ENCODE measurements at regions not wholly inside any gene's neighbourhood (a gene's known extent, or its start where the extent isn't known, plus 50 kb on each side); places are given as distances from the start of the nearest gene placed in this dataset.

DNA sequence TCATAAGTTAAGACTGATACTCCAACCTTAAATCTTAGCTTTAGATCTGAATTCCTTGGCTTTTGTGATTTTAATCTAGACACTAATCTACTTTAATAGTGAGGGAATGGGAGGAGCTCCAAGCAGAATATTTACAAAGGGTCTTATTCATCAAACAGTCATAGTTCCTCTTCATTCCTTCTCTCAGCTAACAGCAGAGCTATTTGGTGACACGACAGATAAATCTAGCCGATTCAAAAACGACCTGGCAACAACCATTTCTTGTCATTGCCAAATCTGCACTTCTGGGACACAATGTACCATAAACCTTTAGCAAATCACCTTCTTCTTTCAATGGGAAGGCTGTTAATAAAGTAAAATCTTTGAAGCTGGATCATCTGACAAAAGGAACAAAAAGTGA lies 52.8 kb upstream of the FOXD3 start:
- H3K4me3 ChIP-seq, result no peak overlapping the region
- 31 to 48% (median 38%) methylated on average over 3 of the region's 3 CpGs for WGBS, 5 donors

More for the DNA sequence above, 52.8 kb upstream of the FOXD3 start:
- no peak overlapping the region for H3K27ac ChIP-seq
- peaks cover 0 to 14% (median 0%) of the 10 kb centered on the region in 3 donors for H3K27me3 ChIP-seq
- H3K36me3 ChIP-seq, result no peaks in the 10 kb centered on the region
- H3K4me1 ChIP-seq, result no peaks in the 10 kb centered on the region
- intact Hi-C loops (cut with DNase I; ENCODE audit: low total_unique reads), result no loop called here
- H3K9me3 ChIP-seq, result no peaks in the 10 kb centered on the region
- DNase-seq, result no peak
- TF ChIP-seq POLR2AphosphoS5 (IDR thresholded peaks at IDR 0.05), result no peak
- no peak for TF ChIP-seq EP300 (IDR thresholded peaks at IDR 0.05)
- TF ChIP-seq POLR2A (IDR thresholded peaks at IDR 0.05), result no peak
- TF ChIP-seq, protein P1, sequence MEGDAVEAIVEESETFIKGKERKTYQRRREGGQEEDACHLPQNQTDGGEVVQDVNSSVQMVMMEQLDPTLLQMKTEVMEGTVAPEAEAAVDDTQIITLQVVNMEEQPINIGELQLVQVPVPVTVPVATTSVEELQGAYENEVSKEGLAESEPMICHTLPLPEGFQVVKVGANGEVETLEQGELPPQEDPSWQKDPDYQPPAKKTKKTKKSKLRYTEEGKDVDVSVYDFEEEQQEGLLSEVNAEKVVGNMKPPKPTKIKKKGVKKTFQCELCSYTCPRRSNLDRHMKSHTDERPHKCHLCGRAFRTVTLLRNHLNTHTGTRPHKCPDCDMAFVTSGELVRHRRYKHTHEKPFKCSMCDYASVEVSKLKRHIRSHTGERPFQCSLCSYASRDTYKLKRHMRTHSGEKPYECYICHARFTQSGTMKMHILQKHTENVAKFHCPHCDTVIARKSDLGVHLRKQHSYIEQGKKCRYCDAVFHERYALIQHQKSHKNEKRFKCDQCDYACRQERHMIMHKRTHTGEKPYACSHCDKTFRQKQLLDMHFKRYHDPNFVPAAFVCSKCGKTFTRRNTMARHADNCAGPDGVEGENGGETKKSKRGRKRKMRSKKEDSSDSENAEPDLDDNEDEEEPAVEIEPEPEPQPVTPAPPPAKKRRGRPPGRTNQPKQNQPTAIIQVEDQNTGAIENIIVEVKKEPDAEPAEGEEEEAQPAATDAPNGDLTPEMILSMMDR (IDR thresholded peaks at IDR 0.05), result no peak

Small RNA genes in the stretch of these regions (small RNA-seq; reads per million reads assigned to genes)
- gene RNA5SP49, result 0 reads per million in 4 donors
